ENCODE measurements at regions not wholly inside any gene's neighbourhood (a gene's known extent, or its start where the extent isn't known, plus 50 kb on each side); places are given as distances from the start of the nearest gene placed in this dataset.
"Not testable (repeated sequence)": the region's sequence is repeated elsewhere in the genome, so short reads cannot be mapped to it uniquely, and the experiment has no call there.

- H3K36me3 ChIP-seq (ENCODE audit: control insufficient read depth, insufficient read depth, low read length, severe bottlenecking) = no peaks in the 10 kb centered on the region
- no peak overlapping the region for H3K4me3 ChIP-seq (ENCODE audit: low read length)
- DNase-seq (ENCODE audit: low read depth) = no peak
- no peak overlapping the region for H3K9ac ChIP-seq (ENCODE audit: low read length)
- H3K9me3 ChIP-seq (ENCODE audit: control insufficient read depth, low read length) = peaks cover 7% of the 10 kb centered on the region
- no peaks in the 10 kb centered on the region for H3K4me1 ChIP-seq (ENCODE audit: control insufficient read depth, insufficient read depth, low read length)
- no peaks in the 10 kb centered on the region for H3K27me3 ChIP-seq (replicated peaks; ENCODE audit: control insufficient read depth, insufficient read depth, low read length)
Measured at GRCh38 chr7:125316466-125316865, 386.8 kb upstream of the POT1 start.

GRCh38 chr7:125299003-125299765 lies 369.6 kb upstream of the POT1 start:
- no peaks in the 10 kb centered on the region for H3K27me3 ChIP-seq (replicated peaks; ENCODE audit: control insufficient read depth, insufficient read depth, low read length)

GRCh38 chr7:125279961-125280360 lies 350.3 kb upstream of the POT1 start:
- Histone ChIP-seq H3K4me1 (ENCODE audit: control insufficient read depth, insufficient read depth, low read length) (no peaks in the 10 kb centered on the region), H3K27me3 (replicated peaks; ENCODE audit: control insufficient read depth, insufficient read depth, low read length) (no peaks in the 10 kb centered on the region), H3K4me3 (ENCODE audit: low read length) (no peak overlapping the region), H3K9ac (ENCODE audit: low read length) (no peak overlapping the region), H3K36me3 (ENCODE audit: control insufficient read depth, insufficient read depth, low read length, severe bottlenecking) (no peaks in the 10 kb centered on the region), H3K9me3 (ENCODE audit: control insufficient read depth, low read length) (no peaks in the 10 kb centered on the region)
- DNase-seq (ENCODE audit: low read depth) = no peak

More at GRCh38 chr7:125299003-125299765, 369.6 kb upstream of the POT1 start:
- DNase-seq (ENCODE audit: low read depth) = no peak
- H3K4me3 ChIP-seq (ENCODE audit: low read length) = no peak overlapping the region
- H3K9ac ChIP-seq (ENCODE audit: low read length) = no peak overlapping the region
- no peaks in the 10 kb centered on the region for H3K36me3 ChIP-seq (ENCODE audit: control insufficient read depth, insufficient read depth, low read length, severe bottlenecking)
- no peaks in the 10 kb centered on the region for H3K4me1 ChIP-seq (ENCODE audit: control insufficient read depth, insufficient read depth, low read length)
- H3K9me3 ChIP-seq (ENCODE audit: control insufficient read depth, low read length) = no peaks in the 10 kb centered on the region

GRCh38 chr7:125278318-125278717 lies 348.7 kb upstream of the POT1 start:
- H3K9ac ChIP-seq (ENCODE audit: low read length) = no peak overlapping the region
- no peaks in the 10 kb centered on the region for H3K36me3 ChIP-seq (ENCODE audit: control insufficient read depth, insufficient read depth, low read length, severe bottlenecking)
- no peaks in the 10 kb centered on the region for H3K27me3 ChIP-seq (replicated peaks; ENCODE audit: control insufficient read depth, insufficient read depth, low read length)
- no peaks in the 10 kb centered on the region for H3K4me1 ChIP-seq (ENCODE audit: control insufficient read depth, insufficient read depth, low read length)
- H3K9me3 ChIP-seq (ENCODE audit: control insufficient read depth, low read length) = no peaks in the 10 kb centered on the region
- H3K4me3 ChIP-seq (ENCODE audit: low read length) = no peak overlapping the region
- no peak for DNase-seq (ENCODE audit: low read depth)

- H3K27me3 ChIP-seq (replicated peaks; ENCODE audit: control insufficient read depth, insufficient read depth, low read length); H3K4me3 ChIP-seq (ENCODE audit: low read length); H3K9me3 ChIP-seq (ENCODE audit: control insufficient read depth, low read length); DNase-seq (ENCODE audit: low read depth); H3K4me1 ChIP-seq (ENCODE audit: control insufficient read depth, insufficient read depth, low read length); H3K9ac ChIP-seq (ENCODE audit: low read length); H3K36me3 ChIP-seq (ENCODE audit: control insufficient read depth, insufficient read depth, low read length, severe bottlenecking): not testable (repeated sequence)
Measured at GRCh38 chr7:125274742-125275141, 345.1 kb upstream of the POT1 start.

GRCh38 chr7:125264174-125264856 lies 334.7 kb upstream of the POT1 start:
- not testable (repeated sequence) for DNase-seq (ENCODE audit: low read depth); H3K4me1 ChIP-seq (ENCODE audit: control insufficient read depth, insufficient read depth, low read length); H3K4me3 ChIP-seq (ENCODE audit: low read length); H3K36me3 ChIP-seq (ENCODE audit: control insufficient read depth, insufficient read depth, low read length, severe bottlenecking); H3K9me3 ChIP-seq (ENCODE audit: control insufficient read depth, low read length); H3K9ac ChIP-seq (ENCODE audit: low read length); H3K27me3 ChIP-seq (replicated peaks; ENCODE audit: control insufficient read depth, insufficient read depth, low read length)

GRCh38 chr7:125258876-125259417 lies 329.3 kb upstream of the POT1 start:
- DNase-seq (ENCODE audit: low read depth); H3K4me1 ChIP-seq (ENCODE audit: control insufficient read depth, insufficient read depth, low read length); H3K4me3 ChIP-seq (ENCODE audit: low read length); H3K27me3 ChIP-seq (replicated peaks; ENCODE audit: control insufficient read depth, insufficient read depth, low read length); H3K9me3 ChIP-seq (ENCODE audit: control insufficient read depth, low read length); H3K36me3 ChIP-seq (ENCODE audit: control insufficient read depth, insufficient read depth, low read length, severe bottlenecking); H3K9ac ChIP-seq (ENCODE audit: low read length): not testable (repeated sequence)

- Histone ChIP-seq H3K9ac (ENCODE audit: low read length) (no peak overlapping the region), H3K27me3 (replicated peaks; ENCODE audit: control insufficient read depth, insufficient read depth, low read length) (no peaks in the 10 kb centered on the region), H3K4me1 (ENCODE audit: control insufficient read depth, insufficient read depth, low read length) (no peaks in the 10 kb centered on the region), H3K36me3 (ENCODE audit: control insufficient read depth, insufficient read depth, low read length, severe bottlenecking) (no peaks in the 10 kb centered on the region), H3K4me3 (ENCODE audit: low read length) (no peak overlapping the region), H3K9me3 (ENCODE audit: control insufficient read depth, low read length) (no peaks in the 10 kb centered on the region)
- DNase-seq (ENCODE audit: low read depth) = no peak
Measured at GRCh38 chr7:125257617-125258016, 328.0 kb upstream of the POT1 start.

- Histone ChIP-seq H3K36me3 (ENCODE audit: control insufficient read depth, insufficient read depth, low read length, severe bottlenecking) (no peaks in the 10 kb centered on the region), H3K4me1 (ENCODE audit: control insufficient read depth, insufficient read depth, low read length) (no peaks in the 10 kb centered on the region), H3K9ac (ENCODE audit: low read length) (no peak overlapping the region), H3K4me3 (ENCODE audit: low read length) (no peak overlapping the region), H3K27me3 (replicated peaks; ENCODE audit: control insufficient read depth, insufficient read depth, low read length) (no peaks in the 10 kb centered on the region), H3K9me3 (ENCODE audit: control insufficient read depth, low read length) (no peaks in the 10 kb centered on the region)
- no peak for DNase-seq (ENCODE audit: low read depth)
Measured at GRCh38 chr7:125256446-125256845, 326.8 kb upstream of the POT1 start.

- H3K27me3 ChIP-seq (replicated peaks; ENCODE audit: control insufficient read depth, insufficient read depth, low read length) = no peaks in the 10 kb centered on the region
- no peaks in the 10 kb centered on the region for H3K9me3 ChIP-seq (ENCODE audit: control insufficient read depth, low read length)
- no peak overlapping the region for H3K9ac ChIP-seq (ENCODE audit: low read length)
- no peaks in the 10 kb centered on the region for H3K36me3 ChIP-seq (ENCODE audit: control insufficient read depth, insufficient read depth, low read length, severe bottlenecking)
- no peak overlapping the region for H3K4me3 ChIP-seq (ENCODE audit: low read length)
- H3K4me1 ChIP-seq (ENCODE audit: control insufficient read depth, insufficient read depth, low read length) = no peaks in the 10 kb centered on the region
- no peak for DNase-seq (ENCODE audit: low read depth)
Measured at GRCh38 chr7:125255810-125256209, 326.2 kb upstream of the POT1 start.

GRCh38 chr7:125254566-125254965 lies 324.9 kb upstream of the POT1 start:
- no peaks in the 10 kb centered on the region for H3K36me3 ChIP-seq (ENCODE audit: control insufficient read depth, insufficient read depth, low read length, severe bottlenecking)
- no peaks in the 10 kb centered on the region for H3K4me1 ChIP-seq (ENCODE audit: control insufficient read depth, insufficient read depth, low read length)
- H3K9me3 ChIP-seq (ENCODE audit: control insufficient read depth, low read length) = peaks cover under 1% of the 10 kb centered on the region
- no peak for DNase-seq (ENCODE audit: low read depth)
- H3K27me3 ChIP-seq (replicated peaks; ENCODE audit: control insufficient read depth, insufficient read depth, low read length) = no peaks in the 10 kb centered on the region
- no peak overlapping the region for H3K9ac ChIP-seq (ENCODE audit: low read length)
- no peak overlapping the region for H3K4me3 ChIP-seq (ENCODE audit: low read length)
